ENCODE measurements at regions not wholly inside any gene's neighbourhood (a gene's known extent, or its start where the extent isn't known, plus 50 kb on each side); places are given as distances from the start of the nearest gene placed in this dataset.

- TF ChIP-seq, protein P1, sequence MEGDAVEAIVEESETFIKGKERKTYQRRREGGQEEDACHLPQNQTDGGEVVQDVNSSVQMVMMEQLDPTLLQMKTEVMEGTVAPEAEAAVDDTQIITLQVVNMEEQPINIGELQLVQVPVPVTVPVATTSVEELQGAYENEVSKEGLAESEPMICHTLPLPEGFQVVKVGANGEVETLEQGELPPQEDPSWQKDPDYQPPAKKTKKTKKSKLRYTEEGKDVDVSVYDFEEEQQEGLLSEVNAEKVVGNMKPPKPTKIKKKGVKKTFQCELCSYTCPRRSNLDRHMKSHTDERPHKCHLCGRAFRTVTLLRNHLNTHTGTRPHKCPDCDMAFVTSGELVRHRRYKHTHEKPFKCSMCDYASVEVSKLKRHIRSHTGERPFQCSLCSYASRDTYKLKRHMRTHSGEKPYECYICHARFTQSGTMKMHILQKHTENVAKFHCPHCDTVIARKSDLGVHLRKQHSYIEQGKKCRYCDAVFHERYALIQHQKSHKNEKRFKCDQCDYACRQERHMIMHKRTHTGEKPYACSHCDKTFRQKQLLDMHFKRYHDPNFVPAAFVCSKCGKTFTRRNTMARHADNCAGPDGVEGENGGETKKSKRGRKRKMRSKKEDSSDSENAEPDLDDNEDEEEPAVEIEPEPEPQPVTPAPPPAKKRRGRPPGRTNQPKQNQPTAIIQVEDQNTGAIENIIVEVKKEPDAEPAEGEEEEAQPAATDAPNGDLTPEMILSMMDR (IDR thresholded peaks at IDR 0.05) = no peak
- TF ChIP-seq POLR2A (IDR thresholded peaks at IDR 0.05) = no peak
Measured at GRCh38 chr7:10117815-10118214, 855.9 kb upstream of the PHF14 start.
